ENCODE measurements at regions not wholly inside any gene's neighbourhood (a gene's known extent, or its start where the extent isn't known, plus 50 kb on each side); places are given as distances from the start of the nearest gene placed in this dataset.

DNA sequence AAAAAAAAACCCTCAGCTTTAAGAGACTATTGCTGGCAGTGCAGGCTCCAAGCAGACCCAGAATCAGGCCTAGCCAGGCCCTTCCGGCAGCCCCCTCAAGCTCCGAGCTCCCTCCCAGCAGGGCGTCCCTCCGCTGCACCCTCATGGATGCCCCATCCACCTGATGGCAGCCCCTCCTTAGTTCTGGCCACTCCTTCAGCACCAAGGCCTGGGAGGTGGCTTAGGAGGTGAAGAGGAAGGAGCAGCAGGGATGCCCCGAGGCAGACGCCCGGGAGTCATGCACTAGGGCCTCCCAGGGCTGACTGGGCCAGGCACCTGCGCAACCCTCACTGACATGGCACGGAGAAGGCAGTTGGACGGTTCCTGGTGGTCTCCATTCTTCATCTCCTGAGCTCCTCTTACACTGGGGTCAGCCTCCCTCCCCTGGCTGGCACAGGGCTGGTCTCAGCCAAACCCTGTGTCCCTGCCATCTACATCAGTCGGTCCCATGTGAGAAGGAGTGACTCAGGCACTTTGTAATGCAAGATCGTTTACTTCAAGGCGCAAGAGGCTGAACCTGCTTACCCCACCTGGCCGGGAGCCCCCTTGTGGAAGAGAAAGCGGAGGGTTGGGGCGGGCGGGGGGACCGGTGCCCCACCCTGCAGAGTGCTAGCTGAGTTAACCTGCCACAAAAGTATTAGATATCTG lies 53.5 kb upstream of the ID2 start:
- no peak for DNase-seq (ENCODE audit: low read depth)
- H3K4me3 ChIP-seq (ENCODE audit: low read depth, low read length) = no peak overlapping the region

DNA sequence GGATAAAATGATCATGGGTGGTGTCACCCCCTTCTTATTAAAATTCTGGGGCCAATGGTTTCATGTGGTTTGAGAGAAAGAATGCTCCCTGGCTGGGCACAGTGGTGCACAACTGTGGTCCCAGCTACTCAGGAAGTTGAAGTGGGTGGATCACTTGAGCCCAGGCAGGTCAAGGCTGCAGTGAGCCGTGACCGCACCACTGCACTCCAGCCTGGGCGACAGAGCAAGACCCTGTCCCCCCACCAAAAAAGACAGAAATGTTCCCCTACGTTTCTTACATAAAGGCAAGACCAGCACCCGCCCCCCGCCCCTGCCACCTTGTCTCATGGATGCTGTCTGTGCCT lies 53.0 kb upstream of the ID2 start:
- H3K4me3 ChIP-seq (ENCODE audit: low read depth, low read length) = no peak overlapping the region
- no peak for DNase-seq (ENCODE audit: low read depth)

DNA sequence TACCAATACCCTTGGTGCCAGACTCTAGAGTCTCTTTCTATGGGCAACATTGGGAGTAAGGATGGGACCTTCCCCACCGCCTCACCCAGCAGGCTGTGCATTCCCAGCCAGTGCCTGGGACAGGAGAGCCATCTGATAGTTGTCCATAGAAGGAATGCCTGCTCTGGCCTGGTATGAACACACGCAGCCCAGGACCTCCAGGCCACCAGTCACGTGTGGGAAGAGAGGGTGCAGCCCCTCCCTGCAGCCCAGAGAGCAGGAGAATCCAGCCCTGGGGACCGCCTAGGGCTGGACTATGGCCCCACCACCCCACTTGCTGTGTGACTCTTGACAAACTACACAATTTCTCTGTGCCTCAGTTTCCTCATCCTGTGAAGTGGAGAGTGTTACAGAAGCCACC lies 52.5 kb upstream of the ID2 start:
- DNase-seq (ENCODE audit: low read depth) = no peak
- H3K4me3 ChIP-seq (ENCODE audit: low read depth, low read length) = no peak overlapping the region

DNA sequence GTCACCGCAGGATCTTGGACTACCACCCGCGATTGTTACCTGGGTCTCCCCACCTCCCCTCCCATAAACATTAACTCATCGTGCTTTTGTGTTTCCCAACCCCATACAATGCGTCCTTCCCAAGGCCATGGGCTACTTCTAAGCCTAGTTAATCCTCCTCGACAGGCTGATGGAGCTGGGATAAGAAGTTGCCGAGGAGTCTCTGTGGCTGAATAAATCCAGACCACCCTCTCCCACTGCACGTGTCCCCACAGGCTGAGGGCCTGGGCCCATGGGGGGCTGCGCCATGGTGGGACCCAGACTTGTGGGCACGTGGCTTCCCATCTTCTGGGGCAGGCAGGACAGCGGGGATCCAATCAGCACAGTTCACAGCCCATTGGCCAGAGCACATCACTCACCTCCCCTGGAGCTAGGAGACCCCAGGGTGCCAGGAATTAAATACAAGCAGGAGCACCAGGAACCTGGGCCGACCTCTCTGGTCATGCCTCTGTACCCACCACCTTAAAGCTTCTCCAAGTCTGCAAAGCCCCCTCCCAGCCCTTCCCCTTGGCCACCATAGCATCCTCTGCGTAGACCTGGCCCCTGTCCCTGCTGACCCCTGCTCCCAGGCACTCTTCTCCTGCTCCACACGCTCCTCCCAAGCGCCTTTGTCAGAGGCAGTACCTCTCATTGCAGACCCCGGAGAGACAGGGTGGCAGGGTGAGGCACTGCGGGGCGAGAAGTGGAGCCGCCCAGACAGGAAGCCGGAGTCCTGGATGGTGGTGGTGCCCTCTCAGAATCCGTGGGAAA lies 51.0 kb upstream of the ID2 start:
- DNase-seq (ENCODE audit: low read depth) = no peak

DNA sequence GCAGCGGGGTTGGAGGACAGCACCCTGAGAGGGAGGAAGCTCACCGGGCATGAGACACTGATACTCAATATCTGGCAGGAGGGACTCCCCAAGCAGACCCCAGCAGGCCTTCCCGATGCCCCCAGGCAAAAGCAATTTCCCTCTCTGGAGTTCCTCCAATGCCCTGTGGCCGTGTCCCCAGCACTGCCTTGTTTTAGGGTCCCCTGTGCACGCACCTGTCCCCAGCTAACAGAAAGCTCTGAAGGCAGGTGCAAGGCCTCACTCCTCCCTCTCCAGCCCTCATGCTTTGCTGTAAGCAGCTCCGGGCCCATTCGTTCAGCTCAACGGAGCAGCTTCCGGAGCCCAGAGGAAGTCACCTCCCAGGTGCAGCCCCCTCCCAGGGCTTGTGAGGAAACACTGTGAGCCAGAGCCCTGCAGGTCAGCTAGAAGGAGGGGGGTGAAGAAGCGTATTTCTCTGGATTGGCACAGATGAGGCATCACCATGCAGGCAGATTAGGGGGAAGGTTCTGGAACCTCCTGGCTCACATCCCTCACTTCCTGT lies 50.3 kb upstream of the ID2 start:
- H3K4me3 ChIP-seq (ENCODE audit: low read depth, low read length) = no peak overlapping the region
- no peak for DNase-seq (ENCODE audit: low read depth)

More for the DNA sequence above, 51.0 kb upstream of the ID2 start:
- H3K4me3 ChIP-seq (ENCODE audit: low read depth, low read length) = no peak overlapping the region

Measured in skeletal muscle cell (primary cell).